IMR-90 (cell line): ENCODE measurements at regions not wholly inside any gene's neighbourhood (a gene's known extent, or its start where the extent isn't known, plus 50 kb on each side); places are given as distances from the start of the nearest gene placed in this dataset.

Source experiments
- ATAC-seq: fragments of 200-7000 bp; cut with Tn5 transposase; 2 replicates; pipeline ENCODE4 v1.9.1; 2020; ENCODE audit warnings: low read depth, mild to moderate bottlenecking, moderate library complexity
- BruUV-seq: library from RNA; stranded (reverse); fragments of 400-500 nt; replicated peaks from 2 replicates; lab custom pipeline; 2021; lab: Mats Ljungman, UMichigan
- CTCF ChIA-PET: fragments of 300-600 bp; formaldehyde crosslinking; extraction: SDS; loops from one replicate; lab custom pipeline; 2021; ENCODE audit warnings: antibody characterized with exemption; lab: Yijun Ruan, JAX
- POLR2A ChIA-PET: fragments of 300-600 bp; sonication (Branson Sonifier 250); formaldehyde crosslinking; loops from one replicate; lab custom pipeline; 2022; ENCODE audit warnings: antibody characterized with exemption; ENCODE audit not compliant: unreplicated experiment; lab: Charles Lee
- DNase-seq: peaks from one replicate; pipeline ENCODE4 v3.0.0; 2013
- H2AFZ ChIP-seq: replicated peaks from 2 replicates; pipeline ENCODE3; 2013; ENCODE audit warnings: low read length, mild to moderate bottlenecking; ENCODE audit not compliant: poor library complexity
- H2AK5ac ChIP-seq: 2 replicates; pipeline ENCODE4 v1.6.1; 2013; ENCODE audit warnings: low read depth, low read length, inconsistent platforms
- H2AK9ac ChIP-seq: replicated peaks from 2 replicates; pipeline ENCODE3; 2013; ENCODE audit warnings: mild to moderate bottlenecking, low read depth, low read length, moderate library complexity; ENCODE audit not compliant: poor library complexity
- H2BK120ac ChIP-seq: 2 replicates; pipeline ENCODE4 v1.6.1; 2013; ENCODE audit warnings: low read depth, low read length, inconsistent platforms
- H2BK15ac ChIP-seq: 3 replicates; pipeline ENCODE4 v1.6.1; 2013; ENCODE audit warnings: low read depth, low read length, inconsistent platforms
- H2BK20ac ChIP-seq: 2 replicates; pipeline ENCODE4 v1.6.1; 2013; ENCODE audit warnings: low read depth, mild to moderate bottlenecking, inconsistent platforms, low read length, moderate library complexity
- H2BK5ac ChIP-seq: 2 replicates; pipeline ENCODE4 v1.6.1; 2013; ENCODE audit warnings: mild to moderate bottlenecking, low read depth, low read length, inconsistent platforms; ENCODE audit not compliant: poor library complexity, severe bottlenecking
- H3K14ac ChIP-seq: replicated peaks from 2 replicates; pipeline ENCODE4 v1.6.1; 2013; ENCODE audit warnings: low read depth, low read length, inconsistent platforms
- H3K18ac ChIP-seq: 2 replicates; pipeline ENCODE4 v1.6.1; 2013; ENCODE audit warnings: low read depth, low read length, control low read depth
- H3K23ac ChIP-seq: 2 replicates; pipeline ENCODE4 v1.6.1; 2013; ENCODE audit warnings: low read depth, low read length, inconsistent platforms
- H3K27ac ChIP-seq: 2 replicates; pipeline ENCODE4 v1.5.1; 2013; ENCODE audit warnings: mild to moderate bottlenecking, control low read depth, low read length; ENCODE audit not compliant: insufficient read depth
- H3K27me3 ChIP-seq: 2 replicates; pipeline ENCODE4 v1.6.1; 2013; ENCODE audit warnings: low read length; ENCODE audit not compliant: control insufficient read depth, insufficient read depth
- H3K36me3 ChIP-seq: 2 replicates; pipeline ENCODE4 v1.6.1; 2013; ENCODE audit warnings: low read length, mixed read lengths; ENCODE audit not compliant: control insufficient read depth, insufficient read depth
- H3K4ac ChIP-seq: 2 replicates; pipeline ENCODE4 v1.6.1; 2013; ENCODE audit warnings: low read depth, low read length, inconsistent platforms
- H3K4me1 ChIP-seq: 2 replicates; pipeline ENCODE4 v1.6.1; 2013; ENCODE audit warnings: low read length, mixed read lengths; ENCODE audit not compliant: control insufficient read depth, insufficient read depth
- H3K4me2 ChIP-seq: 2 replicates; pipeline ENCODE4 v1.6.1; 2013; ENCODE audit warnings: low read depth, mild to moderate bottlenecking, control low read depth, low read length, moderate library complexity
- H3K4me3 ChIP-seq: 2 replicates; pipeline ENCODE4 v1.5.1; 2013; ENCODE audit warnings: low read depth, mild to moderate bottlenecking, control low read depth, low read length, moderate library complexity; ENCODE audit not compliant: insufficient read depth
- H3K56ac ChIP-seq: 2 replicates; pipeline ENCODE4 v1.6.1; 2013; ENCODE audit warnings: low read length, inconsistent platforms; ENCODE audit not compliant: insufficient read depth; ENCODE audit errors: extremely low read depth
- H3K79me1 ChIP-seq, 2 experiments: 2 replicates each; pipeline ENCODE4 v1.6.1; 2013; ENCODE audit warnings: low read length in 2 of 2, inconsistent platforms in 1 of 2, low read depth in 1 of 2
- H3K9ac ChIP-seq: 2 replicates; pipeline ENCODE4 v1.6.1; 2013; ENCODE audit warnings: low read depth, low read length, control low read depth
- H3K9me1 ChIP-seq: 2 replicates; pipeline ENCODE4 v1.6.1; 2013; ENCODE audit warnings: low read length, inconsistent platforms; ENCODE audit not compliant: insufficient read depth
- H3K9me3 ChIP-seq: 2 replicates; pipeline ENCODE4 v1.6.1; 2013; ENCODE audit warnings: low read length; ENCODE audit not compliant: control insufficient read depth, insufficient read depth
- H4K20me1 ChIP-seq: 2 replicates; pipeline ENCODE4 v1.6.1; 2013; ENCODE audit warnings: low read length, inconsistent platforms; ENCODE audit not compliant: insufficient read depth
- H4K5ac ChIP-seq: 2 replicates; pipeline ENCODE4 v1.6.1; 2013; ENCODE audit warnings: mild to moderate bottlenecking, low read depth, low read length, control low read depth
- H4K8ac ChIP-seq, 2 experiments: 2 replicates each; pipeline ENCODE4 v1.6.1; 2013; ENCODE audit warnings: low read depth in 2 of 2, low read length in 2 of 2, control low read depth in 1 of 2, inconsistent platforms in 1 of 2
- H4K91ac ChIP-seq: 2 replicates; pipeline ENCODE4 v1.6.1; 2013; ENCODE audit warnings: low read depth, low read length, inconsistent platforms; ENCODE audit not compliant: insufficient read depth
- CEBPB ChIP-seq: IDR thresholded peaks from 2 replicates; pipeline ENCODE4 v1.6.1; 2012; ENCODE audit warnings: low read depth, low read length, improper control_type of control experiment
- CHD1 ChIP-seq: IDR thresholded peaks from 2 replicates; pipeline ENCODE4 v1.6.1; 2012; ENCODE audit warnings: low read depth, low read length, improper control_type of control experiment
- FOS ChIP-seq: fragments of 150-350 bp; IDR thresholded peaks from 2 replicates; pipeline ENCODE4 v1.6.1; 2016; ENCODE audit warnings: low read depth, low read length
- MAFK ChIP-seq: IDR thresholded peaks from 2 replicates; pipeline ENCODE4 v1.6.1; 2012; ENCODE audit warnings: low read depth, low read length, improper control_type of control experiment
- MAZ ChIP-seq: IDR thresholded peaks from 2 replicates; pipeline ENCODE4 v1.6.1; 2012; ENCODE audit warnings: low read depth, mild to moderate bottlenecking, low read length, improper control_type of control experiment, moderate library complexity, borderline replicate concordance
- MXI1 ChIP-seq: IDR thresholded peaks from 2 replicates; pipeline ENCODE4 v1.6.1; 2012; ENCODE audit warnings: low read depth, mild to moderate bottlenecking, low read length, moderate library complexity, borderline replicate concordance
- NFE2L2 ChIP-seq: fragments of 150-350 bp; IDR thresholded peaks from 2 replicates; pipeline ENCODE4 v1.6.1; 2016; ENCODE audit warnings: low read depth, mild to moderate bottlenecking, low read length
- POLR2A ChIP-seq: IDR thresholded peaks from 2 replicates; pipeline ENCODE4 v1.6.1; 2012; ENCODE audit warnings: mild to moderate bottlenecking, low read depth, low read length
- RCOR1 ChIP-seq: IDR thresholded peaks from 2 replicates; pipeline ENCODE4 v1.6.1; 2012; ENCODE audit warnings: mild to moderate bottlenecking, low read length, improper control_type of control experiment; ENCODE audit not compliant: insufficient replicate concordance
- RFX5 ChIP-seq: IDR thresholded peaks from 2 replicates; pipeline ENCODE4 v1.8.0; 2012; ENCODE audit warnings: low read depth, mild to moderate bottlenecking, low read length, moderate library complexity
- SMC3 ChIP-seq: fragments of 150-350 bp; IDR thresholded peaks from 2 replicates; pipeline ENCODE4 v1.6.1; 2016; ENCODE audit warnings: low read depth, mild to moderate bottlenecking, antibody characterized with exemption, low read length, moderate library complexity
- WGBS, 2 experiments: methylation state at CpG; one replicate each; pipeline versions ENCODE4 v1.1.5 to v1.1.7; 2013; ENCODE audit warnings: missing lambda C conversion rate in 2 of 2; ENCODE audit not compliant: insufficient read length in 1 of 2; ENCODE audit errors: extremely low coverage in 2 of 2; 5-methylcytosine and 5-hydroxymethylcytosine counted together
- dilution Hi-C: fragments of 300-500 bp; cut with HindIII; formaldehyde crosslinking; loops from one replicate; pipeline ENCODE4 v1.14.3; 2018; ENCODE audit warnings: low sequenced_read_pairs; ENCODE audit not compliant: unreplicated experiment
- in situ Hi-C: fragments of 300-500 bp; cut with MboI; formaldehyde crosslinking; loops from 3 replicates; pipeline ENCODE4 v1.14.3; 2019; ENCODE audit warnings: low sequenced_read_pairs, inconsistent platforms, mixed read lengths
- intact Hi-C: fragments of 100-400 bp; cut with micrococcal nuclease; formaldehyde crosslinking; loops from 2 replicates; pipeline ENCODE4 v1.10.0; 2022
- TF ChIP-seq, protein P1 (sequence below): fragments of 150-350 bp; IDR thresholded peaks from 2 replicates; pipeline ENCODE4 v1.6.1; 2016; ENCODE audit warnings: low read depth, mild to moderate bottlenecking, low read length, moderate library complexity, borderline replicate concordance
- TF ChIP-seq, protein P2 (sequence below): fragments of 150-350 bp; IDR thresholded peaks from 2 replicates; pipeline ENCODE4 v1.6.1; 2017; ENCODE audit warnings: mild to moderate bottlenecking, antibody characterized with exemption, low read length, low read depth
- TF ChIP-seq, protein P3 (sequence below): conservative IDR thresholded peaks from 2 replicates; pipeline ENCODE4 v1.5.1; 2012; ENCODE audit warnings: mild to moderate bottlenecking, low read depth, low read length, improper control_type of control experiment

GRCh38 chr9:86997156-86997555 lies 49.9 kb upstream of the GAS1 start:
- no TSS peak for BruUV-seq
- WGBS, 2 experiments = no CpG with 5 or more reads among the region's 2 CpGs
- POLR2A ChIA-PET = no interaction called here

More at GRCh38 chr9:86997156-86997555, 49.9 kb upstream of the GAS1 start:
- Histone ChIP-seq H3K36me3 (no peaks in the 10 kb centered on the region), H3K4me2 (no peak overlapping the region), H2AK5ac (no peak overlapping the region), H3K18ac (no peak overlapping the region), H2BK120ac (no peak overlapping the region), H4K5ac (no peak overlapping the region), H2AFZ (no peak overlapping the region), H2BK5ac (no peak overlapping the region), H3K9ac (no peak overlapping the region), H3K14ac (no peak overlapping the region), H4K91ac (no peak overlapping the region), H3K4me3 (no peak overlapping the region), H3K9me3 (no peaks in the 10 kb centered on the region), H3K56ac (no peak overlapping the region), H3K27me3 (no peaks in the 10 kb centered on the region), H3K4ac (no peak overlapping the region), H3K79me1 (no peaks in the 10 kb centered on the region), H3K23ac (no peak overlapping the region), H3K9me1 (no peaks in the 10 kb centered on the region), H4K20me1 (no peaks in the 10 kb centered on the region), H4K8ac (no peak overlapping the region), H2BK20ac (no peak overlapping the region), H2BK15ac (no peak overlapping the region), H3K4me1 (no peaks in the 10 kb centered on the region), H3K27ac (no peak overlapping the region), H2AK9ac (no peak overlapping the region)
- dilution Hi-C loops = no loop called here
- DNase-seq (no peak), ATAC-seq (no peak)
- CTCF ChIA-PET = no interaction called here
- intact Hi-C loops = no loop called here
- TF ChIP-seq MAFK (no peak), MAZ (no peak), POLR2A (no peak), RFX5 (no peak), CEBPB (no peak), CHD1 (no peak), RCOR1 (no peak), FOS (no peak), SMC3 (no peak), NFE2L2 (no peak), MXI1 (no peak)
- TF ChIP-seq, protein P1, sequence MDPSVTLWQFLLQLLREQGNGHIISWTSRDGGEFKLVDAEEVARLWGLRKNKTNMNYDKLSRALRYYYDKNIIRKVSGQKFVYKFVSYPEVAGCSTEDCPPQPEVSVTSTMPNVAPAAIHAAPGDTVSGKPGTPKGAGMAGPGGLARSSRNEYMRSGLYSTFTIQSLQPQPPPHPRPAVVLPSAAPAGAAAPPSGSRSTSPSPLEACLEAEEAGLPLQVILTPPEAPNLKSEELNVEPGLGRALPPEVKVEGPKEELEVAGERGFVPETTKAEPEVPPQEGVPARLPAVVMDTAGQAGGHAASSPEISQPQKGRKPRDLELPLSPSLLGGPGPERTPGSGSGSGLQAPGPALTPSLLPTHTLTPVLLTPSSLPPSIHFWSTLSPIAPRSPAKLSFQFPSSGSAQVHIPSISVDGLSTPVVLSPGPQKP = no peak
- TF ChIP-seq, protein P2, sequence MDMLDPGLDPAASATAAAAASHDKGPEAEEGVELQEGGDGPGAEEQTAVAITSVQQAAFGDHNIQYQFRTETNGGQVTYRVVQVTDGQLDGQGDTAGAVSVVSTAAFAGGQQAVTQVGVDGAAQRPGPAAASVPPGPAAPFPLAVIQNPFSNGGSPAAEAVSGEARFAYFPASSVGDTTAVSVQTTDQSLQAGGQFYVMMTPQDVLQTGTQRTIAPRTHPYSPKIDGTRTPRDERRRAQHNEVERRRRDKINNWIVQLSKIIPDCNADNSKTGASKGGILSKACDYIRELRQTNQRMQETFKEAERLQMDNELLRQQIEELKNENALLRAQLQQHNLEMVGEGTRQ = no peak
- TF ChIP-seq, protein P3, sequence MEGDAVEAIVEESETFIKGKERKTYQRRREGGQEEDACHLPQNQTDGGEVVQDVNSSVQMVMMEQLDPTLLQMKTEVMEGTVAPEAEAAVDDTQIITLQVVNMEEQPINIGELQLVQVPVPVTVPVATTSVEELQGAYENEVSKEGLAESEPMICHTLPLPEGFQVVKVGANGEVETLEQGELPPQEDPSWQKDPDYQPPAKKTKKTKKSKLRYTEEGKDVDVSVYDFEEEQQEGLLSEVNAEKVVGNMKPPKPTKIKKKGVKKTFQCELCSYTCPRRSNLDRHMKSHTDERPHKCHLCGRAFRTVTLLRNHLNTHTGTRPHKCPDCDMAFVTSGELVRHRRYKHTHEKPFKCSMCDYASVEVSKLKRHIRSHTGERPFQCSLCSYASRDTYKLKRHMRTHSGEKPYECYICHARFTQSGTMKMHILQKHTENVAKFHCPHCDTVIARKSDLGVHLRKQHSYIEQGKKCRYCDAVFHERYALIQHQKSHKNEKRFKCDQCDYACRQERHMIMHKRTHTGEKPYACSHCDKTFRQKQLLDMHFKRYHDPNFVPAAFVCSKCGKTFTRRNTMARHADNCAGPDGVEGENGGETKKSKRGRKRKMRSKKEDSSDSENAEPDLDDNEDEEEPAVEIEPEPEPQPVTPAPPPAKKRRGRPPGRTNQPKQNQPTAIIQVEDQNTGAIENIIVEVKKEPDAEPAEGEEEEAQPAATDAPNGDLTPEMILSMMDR = no peak
- in situ Hi-C loops = no loop called here
